ENCODE measurements at regions not wholly inside any gene's neighbourhood (a gene's known extent, or its start where the extent isn't known, plus 50 kb on each side); places are given as distances from the start of the nearest gene placed in this dataset.

DNA sequence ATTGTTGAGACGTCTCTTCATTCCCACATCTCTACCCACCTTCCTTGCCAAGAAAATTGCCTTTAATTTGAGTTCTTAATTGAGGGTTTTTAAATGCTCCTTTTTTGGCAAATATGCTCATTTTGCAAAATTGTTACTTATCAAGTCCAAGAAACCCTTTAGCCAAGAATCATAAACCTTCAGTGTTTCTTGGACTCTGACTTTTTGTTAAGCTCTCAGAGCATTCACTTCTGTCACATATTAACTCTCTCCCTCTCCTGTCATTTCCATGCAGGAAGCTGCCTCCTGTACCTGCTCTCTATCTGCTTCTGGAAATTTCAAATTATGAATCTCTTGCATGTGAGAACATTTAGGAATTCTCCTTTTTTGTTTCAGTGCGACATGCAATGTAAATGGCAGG, 100.0 kb upstream of the PIEZO2 start:
- TF ChIP-seq, protein P1, sequence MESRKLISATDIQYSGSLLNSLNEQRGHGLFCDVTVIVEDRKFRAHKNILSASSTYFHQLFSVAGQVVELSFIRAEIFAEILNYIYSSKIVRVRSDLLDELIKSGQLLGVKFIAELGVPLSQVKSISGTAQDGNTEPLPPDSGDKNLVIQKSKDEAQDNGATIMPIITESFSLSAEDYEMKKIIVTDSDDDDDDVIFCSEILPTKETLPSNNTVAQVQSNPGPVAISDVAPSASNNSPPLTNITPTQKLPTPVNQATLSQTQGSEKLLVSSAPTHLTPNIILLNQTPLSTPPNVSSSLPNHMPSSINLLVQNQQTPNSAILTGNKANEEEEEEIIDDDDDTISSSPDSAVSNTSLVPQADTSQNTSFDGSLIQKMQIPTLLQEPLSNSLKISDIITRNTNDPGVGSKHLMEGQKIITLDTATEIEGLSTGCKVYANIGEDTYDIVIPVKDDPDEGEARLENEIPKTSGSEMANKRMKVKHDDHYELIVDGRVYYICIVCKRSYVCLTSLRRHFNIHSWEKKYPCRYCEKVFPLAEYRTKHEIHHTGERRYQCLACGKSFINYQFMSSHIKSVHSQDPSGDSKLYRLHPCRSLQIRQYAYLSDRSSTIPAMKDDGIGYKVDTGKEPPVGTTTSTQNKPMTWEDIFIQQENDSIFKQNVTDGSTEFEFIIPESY (IDR thresholded peaks at IDR 0.05), result no peak
- TF ChIP-seq, protein P2, sequence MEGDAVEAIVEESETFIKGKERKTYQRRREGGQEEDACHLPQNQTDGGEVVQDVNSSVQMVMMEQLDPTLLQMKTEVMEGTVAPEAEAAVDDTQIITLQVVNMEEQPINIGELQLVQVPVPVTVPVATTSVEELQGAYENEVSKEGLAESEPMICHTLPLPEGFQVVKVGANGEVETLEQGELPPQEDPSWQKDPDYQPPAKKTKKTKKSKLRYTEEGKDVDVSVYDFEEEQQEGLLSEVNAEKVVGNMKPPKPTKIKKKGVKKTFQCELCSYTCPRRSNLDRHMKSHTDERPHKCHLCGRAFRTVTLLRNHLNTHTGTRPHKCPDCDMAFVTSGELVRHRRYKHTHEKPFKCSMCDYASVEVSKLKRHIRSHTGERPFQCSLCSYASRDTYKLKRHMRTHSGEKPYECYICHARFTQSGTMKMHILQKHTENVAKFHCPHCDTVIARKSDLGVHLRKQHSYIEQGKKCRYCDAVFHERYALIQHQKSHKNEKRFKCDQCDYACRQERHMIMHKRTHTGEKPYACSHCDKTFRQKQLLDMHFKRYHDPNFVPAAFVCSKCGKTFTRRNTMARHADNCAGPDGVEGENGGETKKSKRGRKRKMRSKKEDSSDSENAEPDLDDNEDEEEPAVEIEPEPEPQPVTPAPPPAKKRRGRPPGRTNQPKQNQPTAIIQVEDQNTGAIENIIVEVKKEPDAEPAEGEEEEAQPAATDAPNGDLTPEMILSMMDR (IDR thresholded peaks at IDR 0.05; ENCODE audit: low read depth, low read length, missing input control), result no peak
- TF ChIP-seq, protein P3, sequence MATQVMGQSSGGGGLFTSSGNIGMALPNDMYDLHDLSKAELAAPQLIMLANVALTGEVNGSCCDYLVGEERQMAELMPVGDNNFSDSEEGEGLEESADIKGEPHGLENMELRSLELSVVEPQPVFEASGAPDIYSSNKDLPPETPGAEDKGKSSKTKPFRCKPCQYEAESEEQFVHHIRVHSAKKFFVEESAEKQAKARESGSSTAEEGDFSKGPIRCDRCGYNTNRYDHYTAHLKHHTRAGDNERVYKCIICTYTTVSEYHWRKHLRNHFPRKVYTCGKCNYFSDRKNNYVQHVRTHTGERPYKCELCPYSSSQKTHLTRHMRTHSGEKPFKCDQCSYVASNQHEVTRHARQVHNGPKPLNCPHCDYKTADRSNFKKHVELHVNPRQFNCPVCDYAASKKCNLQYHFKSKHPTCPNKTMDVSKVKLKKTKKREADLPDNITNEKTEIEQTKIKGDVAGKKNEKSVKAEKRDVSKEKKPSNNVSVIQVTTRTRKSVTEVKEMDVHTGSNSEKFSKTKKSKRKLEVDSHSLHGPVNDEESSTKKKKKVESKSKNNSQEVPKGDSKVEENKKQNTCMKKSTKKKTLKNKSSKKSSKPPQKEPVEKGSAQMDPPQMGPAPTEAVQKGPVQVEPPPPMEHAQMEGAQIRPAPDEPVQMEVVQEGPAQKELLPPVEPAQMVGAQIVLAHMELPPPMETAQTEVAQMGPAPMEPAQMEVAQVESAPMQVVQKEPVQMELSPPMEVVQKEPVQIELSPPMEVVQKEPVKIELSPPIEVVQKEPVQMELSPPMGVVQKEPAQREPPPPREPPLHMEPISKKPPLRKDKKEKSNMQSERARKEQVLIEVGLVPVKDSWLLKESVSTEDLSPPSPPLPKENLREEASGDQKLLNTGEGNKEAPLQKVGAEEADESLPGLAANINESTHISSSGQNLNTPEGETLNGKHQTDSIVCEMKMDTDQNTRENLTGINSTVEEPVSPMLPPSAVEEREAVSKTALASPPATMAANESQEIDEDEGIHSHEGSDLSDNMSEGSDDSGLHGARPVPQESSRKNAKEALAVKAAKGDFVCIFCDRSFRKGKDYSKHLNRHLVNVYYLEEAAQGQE (IDR thresholded peaks at IDR 0.05), result no peak

Data from liver (tissue), 2 donors.